Body of pancreas (tissue), 4 donors: ENCODE measurements at regions not wholly inside any gene's neighbourhood (a gene's known extent, or its start where the extent isn't known, plus 50 kb on each side); places are given as distances from the start of the nearest gene placed in this dataset.

Source experiments
- ATAC-seq: fragments of 150-250 bp; one replicate; pipeline ENCODE4 v1.9.1; 2016
- DNase-seq, 4 donors: peaks; one replicate each; pipeline ENCODE4 v3.0.0-alpha.2; 2019
- H3K27ac ChIP-seq, 4 donors: fragments of 200-600 bp; sonication (generic); 1 replicate in 3 of 4; 2 replicates in 1 of 4; pipeline versions ENCODE4 v1.5.1 to v1.6.1; 2016 to 2019; ENCODE audit warnings: mild to moderate bottlenecking in 1 of 4, mixed read lengths in 1 of 4, moderate library complexity in 1 of 4
- H3K27me3 ChIP-seq, 2 donors: fragments of 200-600 bp; sonication (generic); one replicate each; pipeline ENCODE4 v1.6.0; 2016; ENCODE audit warnings: mild to moderate bottlenecking in 1 of 2
- H3K36me3 ChIP-seq, 2 donors: fragments of 200-600 bp; sonication (generic); replicated peaks in 1 of 2; 2 replicates each; pipeline ENCODE4 v1.5.1; 2016; ENCODE audit warnings: low read depth in 2 of 2; ENCODE audit not compliant: insufficient read depth in 1 of 2
- H3K4me1 ChIP-seq: fragments of 200-600 bp; sonication (generic); one replicate; pipeline ENCODE4 v1.6.0; 2016
- H3K4me3 ChIP-seq, 2 donors: fragments of 200-600 bp; sonication (generic); 1 replicate in 1 of 2; 2 replicates in 1 of 2; pipeline ENCODE4 v1.5.1; 2016 to 2019
- H3K9me3 ChIP-seq, 3 donors: fragments of 200-600 bp; sonication (generic); 1 replicate in 2 of 3; 2 replicates in 1 of 3; pipeline ENCODE4 v1.5.1; 2016
- CTCF ChIP-seq, 7 experiments: fragments of 450-650 bp in 4 of 7; fragments of 200-600 bp in 3 of 7; sonication (generic) in 3 of 7; IDR thresholded peaks; one replicate each; pipeline ENCODE4 v1.5.1; 2016 to 2019; ENCODE audit warnings: antibody characterized with exemption in 7 of 7
- POLR2A ChIP-seq, 3 donors: fragments of 450-650 bp; IDR thresholded peaks; one replicate each; pipeline ENCODE4 v1.6.1; 2016; ENCODE audit warnings: antibody characterized with exemption in 3 of 3, mild to moderate bottlenecking in 2 of 3
- WGBS, 2 donors: methylation state at CpG; one replicate each; pipeline ENCODE4 v1.1.5; 2017; 5-methylcytosine and 5-hydroxymethylcytosine counted together
- intact Hi-C: fragments of 100-400 bp; cut with DNase I; formaldehyde crosslinking; loops from one replicate; pipeline ENCODE4 v1.15.1; 2023

GRCh38 chr6:164377348-164377918 lies 932.0 kb downstream of the C6orf118 start:
- no peak for ATAC-seq
- Histone ChIP-seq H3K36me3 (no peaks in the 10 kb centered on the region), H3K27ac (no peak overlapping the region), H3K4me3 (no peak overlapping the region), H3K27me3 (no peaks in the 10 kb centered on the region), H3K4me1 (no peaks in the 10 kb centered on the region), H3K9me3 (no peaks in the 10 kb centered on the region)
- no peak for DNase-seq
- WGBS, 2 donors = 56 to 61% methylated on average over 6 of the region's 6 CpGs
- intact Hi-C loops = no loop called here
- no peak for TF ChIP-seq POLR2A (IDR thresholded peaks at IDR 0.05)
- TF ChIP-seq CTCF (IDR thresholded peaks at IDR 0.05) = no peak

- Histone ChIP-seq H3K9me3 (no peaks in the 10 kb centered on the region), H3K4me3 (no peak overlapping the region), H3K4me1 (no peaks in the 10 kb centered on the region), H3K36me3 (no peaks in the 10 kb centered on the region), H3K27me3 (no peaks in the 10 kb centered on the region), H3K27ac (no peak overlapping the region)
- intact Hi-C loops = no loop called here
- DNase-seq (no peak), ATAC-seq (no peak)
- TF ChIP-seq POLR2A (IDR thresholded peaks at IDR 0.05) (no peak), CTCF (IDR thresholded peaks at IDR 0.05) (no peak)
Measured at GRCh38 chr6:164370773-164371172, 938.6 kb downstream of the C6orf118 start.

- no peaks in the 10 kb centered on the region for H3K27me3 ChIP-seq
- H3K27ac ChIP-seq = no peak overlapping the region
- H3K4me3 ChIP-seq = no peak overlapping the region
- intact Hi-C loops = no loop called here
- no peak for TF ChIP-seq CTCF (IDR thresholded peaks at IDR 0.05)
- TF ChIP-seq POLR2A (IDR thresholded peaks at IDR 0.05) = no peak
- ATAC-seq (no peak), DNase-seq (no peak)
- 62 to 74% methylated on average over 2 of the region's 2 CpGs for WGBS, 2 donors
- no peaks in the 10 kb centered on the region for H3K9me3 ChIP-seq
- H3K4me1 ChIP-seq = no peaks in the 10 kb centered on the region
- H3K36me3 ChIP-seq = no peaks in the 10 kb centered on the region
Measured at GRCh38 chr6:164359441-164359840, 944.9 kb downstream of the QKI start.

GRCh38 chr6:164359036-164359435 lies 944.5 kb downstream of the QKI start:
- ATAC-seq = no peak
- Histone ChIP-seq H3K4me3 (no peak overlapping the region), H3K4me1 (no peaks in the 10 kb centered on the region), H3K9me3 (no peaks in the 10 kb centered on the region), H3K36me3 (no peaks in the 10 kb centered on the region), H3K27ac (no peak overlapping the region), H3K27me3 (no peaks in the 10 kb centered on the region)
- no peak for DNase-seq
- TF ChIP-seq CTCF (IDR thresholded peaks at IDR 0.05) (no peak), POLR2A (IDR thresholded peaks at IDR 0.05) (no peak)
- intact Hi-C loops = no loop called here
- 47 to 59% methylated on average over 2 of the region's 2 CpGs for whole genome bisulfite sequencing, 2 donors

DNA sequence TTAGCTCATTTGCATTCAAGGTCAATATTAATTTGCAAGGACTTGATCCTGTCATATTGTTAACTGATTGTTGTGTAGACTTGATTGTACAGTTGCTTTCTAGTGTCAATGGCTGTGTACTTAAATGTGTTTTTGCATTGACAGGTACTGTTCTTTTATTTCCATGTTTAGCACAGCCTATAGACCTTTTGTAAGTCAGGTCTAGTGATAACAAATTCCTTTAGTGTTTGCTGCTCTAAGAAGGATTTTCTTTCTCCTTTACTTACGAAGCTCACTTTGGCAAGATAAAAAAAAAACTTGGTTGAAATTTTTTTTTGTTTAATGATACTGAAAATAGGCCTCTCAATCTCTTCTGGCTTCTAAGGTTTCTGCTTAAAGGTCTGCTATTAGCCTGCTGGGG lies 942.3 kb downstream of the QKI start:
- DNase-seq (no peak), ATAC-seq (no peak)
- Histone ChIP-seq H3K36me3 (no peaks in the 10 kb centered on the region), H3K9me3 (no peaks in the 10 kb centered on the region), H3K27ac (no peak overlapping the region), H3K4me1 (no peaks in the 10 kb centered on the region), H3K4me3 (no peak overlapping the region), H3K27me3 (no peaks in the 10 kb centered on the region)
- intact Hi-C loops = no loop called here
- 63 to 71% methylated on average over 1 of the region's 1 CpG for WGBS, 2 donors
- TF ChIP-seq CTCF (IDR thresholded peaks at IDR 0.05) (no peak), POLR2A (IDR thresholded peaks at IDR 0.05) (no peak)
